ENCODE measurements at regions not wholly inside any gene's neighbourhood (a gene's known extent, or its start where the extent isn't known, plus 50 kb on each side); places are given as distances from the start of the nearest gene placed in this dataset.

DNA sequence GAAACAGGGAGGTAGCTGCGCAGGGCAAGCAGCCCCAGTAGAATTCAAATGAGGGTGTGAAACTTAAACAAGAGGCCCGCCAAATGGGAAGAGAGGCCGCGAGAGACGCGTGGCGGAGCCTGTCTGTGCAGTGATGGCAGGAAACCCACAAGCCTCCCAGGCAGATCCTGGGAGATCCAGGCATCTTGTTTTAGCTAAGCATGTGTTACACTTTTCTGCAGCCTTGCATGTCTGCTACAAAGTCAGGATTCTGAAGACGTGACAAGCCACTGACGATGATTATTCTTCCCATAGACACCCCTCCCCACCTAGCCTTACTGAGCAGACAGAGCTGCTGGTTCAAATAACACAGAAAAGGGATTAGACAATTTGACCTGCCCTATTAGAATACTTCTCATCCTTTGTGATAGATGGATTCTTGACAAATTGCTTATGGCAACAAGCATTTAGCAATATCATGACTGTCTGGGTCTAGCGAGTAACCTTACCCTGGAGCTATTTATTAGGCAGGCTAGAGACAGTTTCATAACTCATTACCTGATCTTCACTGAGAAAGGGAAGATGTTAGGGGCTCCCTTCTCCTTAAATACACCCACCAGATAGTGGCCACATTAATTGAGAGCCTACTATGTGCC is 185.2 kb upstream of the IRS2 start:
- ATAC-seq (ENCODE audit: low read depth in 2 of 2): no peak
- no peak overlapping the region for H3K4me3 Mint-ChIP-seq

DNA sequence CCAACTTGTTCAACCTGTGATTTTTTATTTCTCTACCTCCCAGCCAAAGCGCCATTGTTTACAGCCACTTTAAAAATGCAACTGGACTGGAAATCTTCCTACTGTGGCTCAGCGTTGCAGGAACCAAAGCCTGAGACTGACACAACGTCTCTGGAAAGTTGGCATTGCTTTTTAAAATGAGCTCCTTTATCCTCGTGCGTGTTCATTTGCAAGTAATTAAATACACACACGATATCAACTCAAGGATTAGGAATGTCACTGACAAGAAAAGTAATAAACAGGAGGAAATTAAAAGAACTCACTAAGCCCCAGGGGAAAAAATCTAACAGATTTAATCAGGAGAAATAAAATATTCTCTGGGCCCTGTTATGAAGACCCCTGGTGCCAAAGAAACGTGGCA is 184.6 kb upstream of the IRS2 start:
- Mint-ChIP-seq H3K4me3 (no peak overlapping the region), H3K4me1 (no peaks in the 10 kb centered on the region), H3K27me3 (no peaks in the 10 kb centered on the region), H3K36me3 (peaks cover 0 to 14% of the 10 kb centered on the region in 2 donors), H3K9me3 (peaks cover 7 to 29% (median 18%) of the 10 kb centered on the region in 7 donors), H3K27ac (no peak overlapping the region)
- DNase-seq (no peak), ATAC-seq (ENCODE audit: low read depth in 2 of 2) (no peak)

More for the DNA sequence above, 185.2 kb upstream of the IRS2 start:
- H3K4me1 Mint-ChIP-seq: no peaks in the 10 kb centered on the region
- H3K27ac Mint-ChIP-seq: no peak overlapping the region
- H3K27me3 Mint-ChIP-seq: no peaks in the 10 kb centered on the region
- peaks cover 7 to 29% (median 18%) of the 10 kb centered on the region in 7 donors for H3K9me3 Mint-ChIP-seq
- no peak for DNase-seq
- H3K36me3 Mint-ChIP-seq: peaks cover 0 to 14% of the 10 kb centered on the region in 2 donors

- no peak for ATAC-seq (ENCODE audit: low read depth in 2 of 2)
- Mint-ChIP-seq H3K27ac (no peak overlapping the region), H3K36me3 (peaks cover 0 to 14% of the 10 kb centered on the region in 2 donors), H3K9me3 (peaks cover 7 to 29% (median 18%) of the 10 kb centered on the region in 7 donors), H3K4me3 (peak overlapping the region in 1 of 8 donors; percentile 36), H3K4me1 (no peaks in the 10 kb centered on the region), H3K27me3 (peaks cover 0 to 4% (median 0%) of the 10 kb centered on the region in 3 donors)
- no peak for DNase-seq
These were observed 182.6 kb upstream of the IRS2 start for GRCh38 chr13:109968876-109969577.

DNA sequence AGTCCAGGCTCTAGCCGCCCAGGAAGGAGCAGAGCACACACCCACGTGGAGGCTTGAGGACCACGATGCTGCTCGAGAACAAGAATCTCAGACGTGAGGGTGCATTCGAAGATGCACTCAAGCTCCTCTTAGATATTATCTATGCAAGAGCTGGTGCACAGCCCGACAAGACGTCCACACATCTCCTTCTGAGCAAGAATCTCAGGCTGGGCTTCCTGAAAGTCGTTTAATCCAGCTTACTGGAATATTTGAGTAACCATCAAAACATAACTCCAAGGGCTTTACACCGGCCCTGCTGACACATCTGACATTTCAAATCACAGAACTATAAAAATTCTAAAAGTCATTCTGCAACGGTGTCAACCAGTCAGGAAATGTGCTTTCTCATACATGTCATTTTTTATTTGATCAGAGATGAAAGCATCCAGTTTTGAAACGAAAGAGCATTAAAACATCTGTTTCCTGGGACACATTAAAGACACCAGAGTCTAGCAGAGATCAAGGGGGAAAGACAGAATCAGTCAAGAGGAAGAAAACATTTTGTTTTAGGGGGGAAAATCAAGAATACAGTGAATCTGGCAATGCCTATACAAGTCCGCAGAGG is 177.7 kb upstream of the IRS2 start:
- Mint-ChIP-seq H3K27me3 (peaks cover 0 to 11% (median 0%) of the 10 kb centered on the region in 3 donors), H3K4me3 (no peak overlapping the region), H3K9me3 (peaks cover 2 to 14% (median 8%) of the 10 kb centered on the region in 7 donors), H3K27ac (no peak overlapping the region), H3K4me1 (no peaks in the 10 kb centered on the region), H3K36me3 (no peaks in the 10 kb centered on the region)
- ATAC-seq (ENCODE audit: low read depth in 2 of 2): no peak
- DNase-seq: no peak

- ATAC-seq (ENCODE audit: low read depth in 2 of 2): no peak
- DNase-seq: no peak
- H3K27me3 Mint-ChIP-seq: peaks cover 0 to 11% (median 0%) of the 10 kb centered on the region in 3 donors
- H3K36me3 Mint-ChIP-seq: no peaks in the 10 kb centered on the region
- peaks cover 3 to 12% (median 7%) of the 10 kb centered on the region in 7 donors for H3K9me3 Mint-ChIP-seq
- H3K4me3 Mint-ChIP-seq: no peak overlapping the region
- H3K27ac Mint-ChIP-seq: no peak overlapping the region
- no peaks in the 10 kb centered on the region for H3K4me1 Mint-ChIP-seq
These were observed 177.0 kb upstream of the IRS2 start for GRCh38 chr13:109963384-109963783.

GRCh38 chr13:109959903-109960302 is 173.5 kb upstream of the IRS2 start:
- DNase-seq: no peak
- Mint-ChIP-seq H3K4me1 (no peaks in the 10 kb centered on the region), H3K9me3 (peaks cover 5 to 22% (median 17%) of the 10 kb centered on the region in 7 donors), H3K36me3 (no peaks in the 10 kb centered on the region), H3K27me3 (peaks cover 0 to 11% (median 0%) of the 10 kb centered on the region in 3 donors), H3K4me3 (no peak overlapping the region), H3K27ac (no peak overlapping the region)
- ATAC-seq (ENCODE audit: low read depth in 2 of 2): no peak

GRCh38 chr13:109957875-109958274 is 171.5 kb upstream of the IRS2 start:
- Mint-ChIP-seq H3K27ac (no peak overlapping the region), H3K36me3 (peaks cover 0 to 4% of the 10 kb centered on the region in 2 donors), H3K4me1 (no peaks in the 10 kb centered on the region), H3K9me3 (peaks cover 5 to 22% (median 16%) of the 10 kb centered on the region in 7 donors), H3K4me3 (no peak overlapping the region), H3K27me3 (no peaks in the 10 kb centered on the region)
- DNase-seq (no peak), ATAC-seq (ENCODE audit: low read depth in 2 of 2) (no peak)

DNA sequence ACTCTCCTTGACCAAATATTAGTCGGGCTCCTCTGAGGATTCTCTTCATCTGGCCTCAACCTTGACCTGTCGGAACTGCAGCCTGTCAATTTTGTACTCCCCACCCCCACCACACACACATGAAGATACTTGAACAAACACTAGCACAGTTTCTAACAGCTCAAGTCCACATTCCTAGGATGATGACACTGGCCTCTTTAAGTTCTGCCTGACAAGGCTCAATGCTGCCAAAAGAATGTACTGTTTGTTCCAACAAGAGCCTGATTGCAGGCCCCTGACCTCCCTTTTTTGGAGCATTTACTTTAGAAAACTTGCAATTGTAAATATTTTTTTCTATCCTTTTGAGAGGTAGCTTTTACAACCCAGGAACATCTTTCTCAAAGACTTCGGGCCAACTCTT is 169.2 kb upstream of the IRS2 start:
- peaks cover 5 to 23% (median 15%) of the 10 kb centered on the region in 7 donors for H3K9me3 Mint-ChIP-seq
- no peak for DNase-seq
- H3K4me1 Mint-ChIP-seq: no peaks in the 10 kb centered on the region
- no peak overlapping the region for H3K27ac Mint-ChIP-seq
- no peak overlapping the region for H3K4me3 Mint-ChIP-seq
- peaks cover 0 to 4% of the 10 kb centered on the region in 2 donors for H3K36me3 Mint-ChIP-seq
- H3K27me3 Mint-ChIP-seq: no peaks in the 10 kb centered on the region
- ATAC-seq (ENCODE audit: low read depth in 2 of 2): no peak

- H3K4me3 Mint-ChIP-seq: no peak overlapping the region
- DNase-seq (no peak), ATAC-seq (ENCODE audit: low read depth in 2 of 2) (no peak)
- H3K4me1 Mint-ChIP-seq: no peaks in the 10 kb centered on the region
- H3K9me3 Mint-ChIP-seq: peaks cover 5 to 23% (median 15%) of the 10 kb centered on the region in 7 donors
- peaks cover 0 to 4% of the 10 kb centered on the region in 2 donors for H3K36me3 Mint-ChIP-seq
- H3K27ac Mint-ChIP-seq: no peak overlapping the region
- no peaks in the 10 kb centered on the region for H3K27me3 Mint-ChIP-seq
These were observed 168.1 kb upstream of the IRS2 start for GRCh38 chr13:109954441-109954840.

GRCh38 chr13:109951491-109951890 is 165.1 kb upstream of the IRS2 start:
- Mint-ChIP-seq H3K36me3 (peaks cover 0 to 4% of the 10 kb centered on the region in 2 donors), H3K27me3 (no peaks in the 10 kb centered on the region), H3K27ac (no peak overlapping the region), H3K4me1 (no peaks in the 10 kb centered on the region), H3K9me3 (peaks cover 0 to 4% (median 2%) of the 10 kb centered on the region in 7 donors), H3K4me3 (no peak overlapping the region)
- DNase-seq: no peak
- no peak for ATAC-seq (ENCODE audit: low read depth in 2 of 2)

- Mint-ChIP-seq H3K4me1 (no peaks in the 10 kb centered on the region), H3K27ac (no peak overlapping the region), H3K4me3 (no peak overlapping the region), H3K27me3 (no peaks in the 10 kb centered on the region), H3K9me3 (peaks cover 0 to 12% (median 4%) of the 10 kb centered on the region in 7 donors), H3K36me3 (peaks cover 0 to 4% of the 10 kb centered on the region in 2 donors)
- DNase-seq (no peak), ATAC-seq (ENCODE audit: low read depth in 2 of 2) (no peak)
These were observed 163.0 kb upstream of the IRS2 start for GRCh38 chr13:109949397-109949796.

- ATAC-seq (ENCODE audit: low read depth in 2 of 2): no peak
- Mint-ChIP-seq H3K9me3 (peaks cover 0 to 16% (median 3%) of the 10 kb centered on the region in 7 donors), H3K36me3 (no peaks in the 10 kb centered on the region), H3K27ac (no peak overlapping the region), H3K27me3 (peaks cover 0 to 4% (median 0%) of the 10 kb centered on the region in 3 donors), H3K4me3 (no peak overlapping the region), H3K4me1 (no peaks in the 10 kb centered on the region)
- DNase-seq: no peak
These were observed 160.6 kb upstream of the IRS2 start for GRCh38 chr13:109947006-109947405.

GRCh38 chr13:109945206-109945960 is 159.0 kb upstream of the IRS2 start:
- peaks cover 0 to 4% (median 0%) of the 10 kb centered on the region in 3 donors for H3K27me3 Mint-ChIP-seq

More at GRCh38 chr13:109945206-109945960, 159.0 kb upstream of the IRS2 start:
- Mint-ChIP-seq H3K27ac (peak overlapping the region in 1 of 6 donors; percentile 21), H3K36me3 (no peaks in the 10 kb centered on the region), H3K9me3 (peaks cover 0 to 16% (median 0%) of the 10 kb centered on the region in 7 donors), H3K4me1 (no peaks in the 10 kb centered on the region), H3K4me3 (no peak overlapping the region)
- DNase-seq (no peak), ATAC-seq (ENCODE audit: low read depth in 2 of 2) (no peak)
